ENCODE measurements at regions not wholly inside any gene's neighbourhood (a gene's known extent, or its start where the extent isn't known, plus 50 kb on each side); places are given as distances from the start of the nearest gene placed in this dataset.

GRCh38 chr1:242710286-242710685, 185.8 kb upstream of the PLD5 start:
- TF ChIP-seq CTCF (optimal IDR thresholded peaks at IDR 0.05 in 1 of 3, IDR thresholded peaks at IDR 0.05 in 1 of 3, conservative IDR thresholded peaks at IDR 0.05 in 1 of 3; ENCODE audit: extremely low read depth in 1 of 3, insufficient read depth in 2 of 3, low read length in 3 of 3) = no peak
- TF ChIP-seq EZH2 (IDR thresholded peaks at IDR 0.05; ENCODE audit: low read length) = no peak

All from keratinocyte (primary cell).